D721Med (cell line): ENCODE measurements at regions not wholly inside any gene's neighbourhood (a gene's known extent, or its start where the extent isn't known, plus 50 kb on each side); places are given as distances from the start of the nearest gene placed in this dataset.
A peak's percentile ranks its signal among the peaks of the same experiment; 100 is the strongest.

Source experiments
- DNase-seq: peaks from one replicate; pipeline ENCODE4 v3.0.0; 2011; ENCODE audit warnings: low spot score; ENCODE audit not compliant: insufficient read length
- FAIRE-seq: peaks from 2 replicates; lab custom pipeline; 2011; peaks lifted over from hg19 to GRCh38; lab: Jason Lieb, UNC
- CTCF ChIP-seq: IDR thresholded peaks from 2 replicates; pipeline ENCODE4 v1.5.1; 2012; ENCODE audit warnings: mild to moderate bottlenecking, control low read depth; ENCODE audit not compliant: insufficient read depth; ENCODE audit errors: missing control alignments

- TF ChIP-seq CTCF, result no peak
- FAIRE-seq (no peak), DNase-seq (no peak)
Measured at GRCh38 chr11:13826505-13827278, 135.8 kb upstream of the SPON1 start.

GRCh38 chr11:13831696-13832095, 130.8 kb upstream of the SPON1 start:
- no peak for FAIRE-seq
- TF ChIP-seq CTCF, result no peak
- no peak for DNase-seq

GRCh38 chr11:13834463-13834862, 128.1 kb upstream of the SPON1 start:
- DNase-seq (no peak), FAIRE-seq (no peak)
- peak; percentile 34 for TF ChIP-seq CTCF

GRCh38 chr11:13836666-13837065, 125.9 kb upstream of the SPON1 start:
- DNase-seq (no peak), FAIRE-seq (no peak)
- no peak for TF ChIP-seq CTCF

GRCh38 chr11:13837286-13837685, 125.2 kb upstream of the SPON1 start:
- DNase-seq, result no peak
- TF ChIP-seq CTCF, result no peak
- no peak for FAIRE-seq

GRCh38 chr11:13841393-13841792, 121.1 kb upstream of the SPON1 start:
- no peak for TF ChIP-seq CTCF
- FAIRE-seq (no peak), DNase-seq (no peak)

- no peak for FAIRE-seq
- TF ChIP-seq CTCF, result no peak
- no peak for DNase-seq
Measured at GRCh38 chr11:13848031-13848430, 114.5 kb upstream of the SPON1 start.
